D721Med (cell line): ENCODE measurements at regions not wholly inside any gene's neighbourhood (a gene's known extent, or its start where the extent isn't known, plus 50 kb on each side); places are given as distances from the start of the nearest gene placed in this dataset.

Experiments used
- DNase-seq: peaks from one replicate; pipeline ENCODE4 v3.0.0; 2011; ENCODE audit warnings: low spot score; ENCODE audit not compliant: insufficient read length
- FAIRE-seq: peaks from 2 replicates; lab custom pipeline; 2011; peaks lifted over from hg19 to GRCh38; lab: Jason Lieb, UNC
- TF ChIP-seq, protein P1 (sequence below): IDR thresholded peaks from 2 replicates; pipeline ENCODE4 v1.5.1; 2012; ENCODE audit warnings: mild to moderate bottlenecking, control low read depth; ENCODE audit not compliant: insufficient read depth; ENCODE audit errors: missing control alignments

DNA sequence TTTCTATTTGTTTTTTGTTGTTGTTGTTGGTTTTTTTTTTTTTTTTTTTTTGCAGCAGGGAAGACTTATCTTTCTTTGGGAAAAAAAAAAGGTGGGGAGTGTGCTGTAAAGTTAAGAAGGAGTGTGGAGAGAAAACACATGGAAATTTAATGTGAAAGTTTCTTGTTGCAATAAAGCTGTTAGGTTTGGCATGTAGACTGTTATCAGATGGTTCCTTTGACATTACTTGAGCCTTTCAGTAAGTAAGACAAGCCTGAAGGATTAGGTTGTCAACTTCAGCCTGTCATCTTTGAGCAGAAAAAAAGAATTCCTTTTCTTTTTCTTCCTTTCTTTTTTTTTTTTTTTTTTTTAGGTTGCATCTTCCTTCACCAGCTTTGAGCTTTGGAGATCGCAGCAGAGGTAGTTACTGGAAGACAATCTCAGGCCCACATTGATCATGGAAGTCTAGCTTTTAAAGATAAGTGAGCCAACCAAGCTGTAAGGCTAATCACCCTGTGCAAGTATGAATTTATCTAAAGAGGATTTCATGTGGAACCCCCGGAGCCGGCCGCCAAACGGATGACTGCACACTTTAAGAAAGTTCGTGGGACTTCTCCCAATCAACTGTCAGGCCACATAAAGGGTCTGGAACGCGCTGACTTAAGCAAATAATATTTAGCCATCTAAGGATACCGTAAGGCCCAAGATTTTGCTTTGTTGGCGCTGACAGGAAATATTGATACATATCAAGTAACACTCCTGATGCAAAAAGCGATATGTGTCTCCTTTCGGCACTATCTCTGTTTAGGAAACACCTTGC lies 1040.1 kb upstream of the NR2F2 start:
- DNase-seq (no peak), FAIRE-seq (no peak)
- TF ChIP-seq, protein P1, sequence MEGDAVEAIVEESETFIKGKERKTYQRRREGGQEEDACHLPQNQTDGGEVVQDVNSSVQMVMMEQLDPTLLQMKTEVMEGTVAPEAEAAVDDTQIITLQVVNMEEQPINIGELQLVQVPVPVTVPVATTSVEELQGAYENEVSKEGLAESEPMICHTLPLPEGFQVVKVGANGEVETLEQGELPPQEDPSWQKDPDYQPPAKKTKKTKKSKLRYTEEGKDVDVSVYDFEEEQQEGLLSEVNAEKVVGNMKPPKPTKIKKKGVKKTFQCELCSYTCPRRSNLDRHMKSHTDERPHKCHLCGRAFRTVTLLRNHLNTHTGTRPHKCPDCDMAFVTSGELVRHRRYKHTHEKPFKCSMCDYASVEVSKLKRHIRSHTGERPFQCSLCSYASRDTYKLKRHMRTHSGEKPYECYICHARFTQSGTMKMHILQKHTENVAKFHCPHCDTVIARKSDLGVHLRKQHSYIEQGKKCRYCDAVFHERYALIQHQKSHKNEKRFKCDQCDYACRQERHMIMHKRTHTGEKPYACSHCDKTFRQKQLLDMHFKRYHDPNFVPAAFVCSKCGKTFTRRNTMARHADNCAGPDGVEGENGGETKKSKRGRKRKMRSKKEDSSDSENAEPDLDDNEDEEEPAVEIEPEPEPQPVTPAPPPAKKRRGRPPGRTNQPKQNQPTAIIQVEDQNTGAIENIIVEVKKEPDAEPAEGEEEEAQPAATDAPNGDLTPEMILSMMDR, result no peak

GRCh38 chr15:95291898-95292472 lies 1038.5 kb upstream of the NR2F2 start:
- DNase-seq (no peak), FAIRE-seq (no peak)

DNA sequence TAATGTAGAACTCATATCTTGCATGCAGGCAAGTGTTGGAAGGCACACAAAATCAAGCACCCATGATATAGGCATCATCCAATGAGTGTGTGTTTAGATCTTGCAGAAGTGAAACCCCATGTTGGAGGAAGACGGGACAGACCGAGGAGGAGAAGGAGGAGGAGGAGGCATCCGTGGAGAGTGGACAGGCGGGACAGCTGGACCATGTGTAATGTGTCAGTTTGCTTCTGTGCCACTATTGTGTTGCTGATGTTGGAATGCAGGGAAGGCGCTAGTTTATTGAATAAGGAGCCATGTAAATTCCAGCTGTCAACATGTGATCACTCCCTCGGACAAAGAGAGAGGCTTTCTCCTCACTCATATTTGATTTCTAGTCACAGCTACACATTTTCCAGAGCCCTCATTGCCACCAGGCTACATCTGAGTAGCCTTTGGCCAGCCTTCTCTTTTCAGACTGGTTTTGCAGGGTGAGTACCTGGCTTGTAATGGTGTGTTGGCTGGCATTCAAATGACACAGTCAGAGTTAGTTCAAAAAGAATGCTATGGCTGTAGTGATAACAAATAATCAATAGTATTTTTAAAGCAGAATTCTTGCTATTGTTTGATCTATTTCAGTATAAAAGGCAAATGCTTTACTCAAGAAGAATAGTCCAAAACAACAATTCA lies 1037.6 kb upstream of the NR2F2 start:
- DNase-seq (no peak), FAIRE-seq (no peak)
- TF ChIP-seq, protein P1, result no peak

More at GRCh38 chr15:95291898-95292472, 1038.5 kb upstream of the NR2F2 start:
- TF ChIP-seq, protein P1, result peak; percentile 50

DNA sequence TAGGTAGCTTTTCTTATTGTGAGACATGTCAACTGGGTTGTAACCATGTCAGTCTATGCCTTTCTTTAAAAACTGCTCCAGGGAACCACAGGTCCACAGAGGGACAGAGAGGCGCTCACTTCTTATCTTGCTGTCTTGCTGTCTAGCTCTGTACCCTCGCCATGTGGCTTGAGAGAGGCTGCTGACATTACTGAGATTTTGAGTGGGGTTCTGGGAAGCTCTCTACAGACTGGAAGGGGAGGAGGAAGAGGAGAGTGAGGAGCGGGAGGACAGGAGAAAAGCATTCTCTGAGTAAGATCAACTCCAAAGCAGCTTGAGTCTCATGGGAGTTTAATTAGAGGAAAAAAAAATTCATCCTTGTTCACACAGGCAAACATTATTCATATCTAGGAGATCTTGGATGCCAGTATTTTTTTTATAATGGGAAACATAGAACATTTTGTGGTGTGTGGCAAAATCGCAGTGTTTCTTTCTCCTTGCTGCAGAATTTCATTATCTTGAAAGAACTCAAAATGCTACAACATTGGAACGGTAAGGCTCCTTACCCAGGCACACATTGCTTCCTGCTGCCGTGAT lies 1037.0 kb upstream of the NR2F2 start:
- TF ChIP-seq, protein P1, result no peak
- no peak for FAIRE-seq
- DNase-seq, result no peak

DNA sequence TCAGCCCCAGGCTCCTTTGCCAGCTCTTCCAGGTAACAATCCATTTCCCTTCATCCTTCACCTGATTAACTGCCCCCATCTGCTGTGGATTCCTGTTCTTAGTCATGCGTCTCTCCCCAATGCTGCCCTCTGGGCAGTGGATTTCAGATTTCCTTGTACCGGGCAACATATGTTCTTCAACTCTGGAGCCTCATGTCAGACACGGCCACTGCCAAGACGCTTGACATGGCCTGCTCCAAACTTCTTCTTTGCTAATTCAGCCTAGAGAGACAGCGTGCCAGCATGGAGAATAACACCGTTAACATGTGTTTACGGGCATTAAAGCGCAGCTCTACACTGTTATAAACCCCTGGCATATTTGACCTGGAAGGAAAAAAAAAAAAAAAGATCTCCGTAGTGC lies 1035.1 kb upstream of the NR2F2 start:
- TF ChIP-seq, protein P1, result no peak
- DNase-seq (no peak), FAIRE-seq (no peak)

- TF ChIP-seq, protein P1, result no peak
- FAIRE-seq (no peak), DNase-seq (no peak)
These were observed 1034.4 kb upstream of the NR2F2 start for GRCh38 chr15:95295896-95296625.
